HCT116 (cell line): ENCODE measurements at regions not wholly inside any gene's neighbourhood (a gene's known extent, or its start where the extent isn't known, plus 50 kb on each side); places are given as distances from the start of the nearest gene placed in this dataset.

Source experiments
- ATAC-seq: fragments of 200-7000 bp; cut with Tn5 transposase; 2 replicates; pipeline ENCODE4 v1.9.1; 2020; ENCODE audit warnings: mild to moderate bottlenecking, moderate library complexity
- BruUV-seq: library from RNA; stranded (reverse); fragments of 400-500 nt; replicated peaks from 2 replicates; lab custom pipeline; 2021; lab: Mats Ljungman, UMichigan
- CTCF ChIA-PET: fragments of 300-600 bp; sonication (Branson Sonifier 250); formaldehyde crosslinking; loops from one replicate; lab custom pipeline; 2021; ENCODE audit warnings: antibody characterized with exemption; lab: Charles Lee
- POLR2A ChIA-PET: fragments of 300-600, 350-600 bp; sonication (Branson Sonifier 250); formaldehyde crosslinking; loops from one replicate; lab custom pipeline; 2021; ENCODE audit warnings: antibody characterized with exemption; lab: Charles Lee
- RAD21 ChIA-PET, 2 experiments: fragments of 300-600 bp; sonication (Branson Sonifier 250); formaldehyde crosslinking; loops; one replicate each; lab custom pipeline; 2023; ENCODE audit warnings: low total read pairs in 2 of 2; ENCODE audit not compliant: uncharacterized antibody in 2 of 2, unreplicated experiment in 2 of 2, low non-redundant PET in 1 of 2; lab: Charles Lee
- DNase-seq: peaks from one replicate; pipeline ENCODE4 v3.0.0-alpha.2; 2010; ENCODE audit warnings: low read depth, low spot score
- H2AFZ ChIP-seq: fragments of 200-600 bp; shearing (Covaris generic), sonication (generic); 2 replicates; pipeline ENCODE4 v1.6.1; 2017; ENCODE audit warnings: low read depth, mixed run types, mixed read lengths, antibody characterized with exemption, low read length; ENCODE audit not compliant: poor library complexity, severe bottlenecking
- H3K27ac ChIP-seq: 2 replicates; pipeline ENCODE4 v1.5.1; 2012; ENCODE audit warnings: low read depth, low read length
- H3K27me3 ChIP-seq: fragments of 200-600 bp; sonication (generic); 2 replicates; pipeline ENCODE4 v1.6.1; 2016; ENCODE audit warnings: mixed run types, low read length, mixed read lengths; ENCODE audit not compliant: insufficient read depth
- H3K36me3 ChIP-seq, 2 experiments: fragments of 200-500 bp in 1 of 2; fragments of 200-600 bp in 1 of 2; sonication (Bioruptor generic) in 1 of 2; sonication (generic) in 1 of 2; 2 replicates each; pipeline versions ENCODE4 v1.5.1 to v1.6.1; 2014 to 2016; ENCODE audit warnings: low read length in 2 of 2, inconsistent platforms in 1 of 2, mixed read lengths in 1 of 2, mixed run types in 1 of 2; ENCODE audit not compliant: insufficient read depth in 2 of 2, control insufficient read depth in 1 of 2
- H3K4me1 ChIP-seq, 2 experiments: fragments of 200-600 bp in 1 of 2; sonication (generic) in 1 of 2; 2 replicates each; pipeline versions ENCODE4 v1.5.1 to v1.6.1; 2012 to 2017; ENCODE audit warnings: low read length in 2 of 2, inconsistent platforms in 1 of 2, mild to moderate bottlenecking in 1 of 2, mixed read lengths in 1 of 2, mixed run types in 1 of 2, moderate library complexity in 1 of 2; ENCODE audit not compliant: insufficient read depth in 2 of 2, control insufficient read depth in 1 of 2
- H3K4me2 ChIP-seq: fragments of 200-600 bp; sonication (generic); 2 replicates; pipeline ENCODE4 v1.6.1; 2017; ENCODE audit warnings: mixed run types, low read length, mixed read lengths
- H3K4me3 ChIP-seq, 2 experiments: fragments of 200-600 bp in 1 of 2; sonication (generic) in 1 of 2; replicated peaks in 1 of 2; 2 replicates each; pipeline ENCODE4 v1.5.1; 2011 to 2016; ENCODE audit warnings: low read length in 2 of 2, control low read depth in 1 of 2, low read depth in 1 of 2, mild to moderate bottlenecking in 1 of 2, mixed read lengths in 1 of 2, mixed run types in 1 of 2
- H3K79me2 ChIP-seq: fragments of 200-600 bp; sonication (generic); 2 replicates; pipeline ENCODE4 v1.6.1; 2017; ENCODE audit warnings: mild to moderate bottlenecking, mixed run types, low read length, moderate library complexity, mixed read lengths; ENCODE audit not compliant: insufficient read depth
- H3K9ac ChIP-seq: fragments of 200-600 bp; sonication (generic); 2 replicates; pipeline ENCODE4 v1.6.1; 2016; ENCODE audit warnings: low read length, mixed read lengths
- H3K9me2 ChIP-seq: fragments of 200-600 bp; sonication (generic), shearing (Covaris generic); 2 replicates; pipeline ENCODE4 v1.6.1; 2017; ENCODE audit warnings: mixed run types, mild to moderate bottlenecking, moderate library complexity; ENCODE audit not compliant: insufficient read depth
- H3K9me3 ChIP-seq, 2 experiments: fragments of 200-500 bp in 1 of 2; fragments of 200-600 bp in 1 of 2; sonication (Bioruptor generic) in 1 of 2; sonication (generic) in 1 of 2; 2 replicates each; pipeline ENCODE4 v1.6.1; 2014 to 2017; ENCODE audit warnings: low read length in 2 of 2, mixed read lengths in 2 of 2, inconsistent platforms in 1 of 2, low read depth in 1 of 2, mild to moderate bottlenecking in 1 of 2, mixed run types in 1 of 2, moderate library complexity in 1 of 2; ENCODE audit not compliant: control insufficient read depth in 1 of 2, insufficient read depth in 1 of 2
- H4K20me1 ChIP-seq: fragments of 200-600 bp; sonication (generic), shearing (Covaris generic); 2 replicates; pipeline ENCODE4 v1.6.1; 2017; ENCODE audit warnings: mixed run types, mild to moderate bottlenecking, moderate library complexity; ENCODE audit not compliant: insufficient read depth
- ATF3 ChIP-seq: IDR thresholded peaks from 2 replicates; pipeline ENCODE4 v1.6.1; 2012
- CBX3 ChIP-seq: IDR thresholded peaks from 2 replicates; pipeline ENCODE4 v1.6.1; 2012; ENCODE audit warnings: low read depth
- CEBPB ChIP-seq: IDR thresholded peaks from 2 replicates; pipeline ENCODE4 v1.6.1; 2012; ENCODE audit warnings: low read depth
- EGR1 ChIP-seq: IDR thresholded peaks from 2 replicates; pipeline ENCODE4 v1.6.1; 2012; ENCODE audit warnings: low read depth
- ELF1 ChIP-seq: IDR thresholded peaks from 2 replicates; pipeline ENCODE4 v1.6.1; 2012; ENCODE audit warnings: low read depth, borderline replicate concordance
- EZH2 ChIP-seq: fragments of 200-600 bp; sonication (generic); IDR thresholded peaks from 2 replicates; pipeline ENCODE4 v1.6.1; 2017; ENCODE audit warnings: antibody characterized with exemption, mixed run types
- EZH2phosphoT487 ChIP-seq: fragments of 200-600 bp; IDR thresholded peaks from 2 replicates; pipeline ENCODE4 v1.6.1; 2018; ENCODE audit warnings: antibody characterized with exemption, borderline replicate concordance
- FOSL1 ChIP-seq: IDR thresholded peaks from 2 replicates; pipeline ENCODE4 v1.6.1; 2012; ENCODE audit warnings: low read depth
- POLR2A ChIP-seq: IDR thresholded peaks from 2 replicates; pipeline ENCODE4 v1.7.0; 2011; ENCODE audit warnings: borderline replicate concordance; ENCODE audit not compliant: insufficient read depth, insufficient read length; ENCODE audit errors: extremely low read depth
- SP1 ChIP-seq: IDR thresholded peaks from 2 replicates; pipeline ENCODE4 v1.6.1; 2012; ENCODE audit warnings: low read depth
- TCF7L2 ChIP-seq: IDR thresholded peaks from 2 replicates; pipeline ENCODE4 v1.7.0; 2011; ENCODE audit warnings: borderline replicate concordance, inconsistent platforms; ENCODE audit not compliant: insufficient read depth, insufficient read length; ENCODE audit errors: extremely low read depth
- YY1 ChIP-seq: IDR thresholded peaks from 2 replicates; pipeline ENCODE4 v1.6.1; 2011; ENCODE audit warnings: low read length, low read depth, moderate library complexity, mild to moderate bottlenecking; ENCODE audit not compliant: insufficient replicate concordance; ENCODE audit errors: extremely low read depth
- ZBTB33 ChIP-seq: IDR thresholded peaks from 2 replicates; pipeline ENCODE4 v1.6.1; 2011; ENCODE audit warnings: mild to moderate bottlenecking, low read length, moderate library complexity; ENCODE audit not compliant: insufficient replicate concordance; ENCODE audit errors: extremely low read depth
- ZFX ChIP-seq: fragments of 450-650 bp; IDR thresholded peaks from 2 replicates; pipeline ENCODE4 v1.6.1; 2017
- ZNF274 ChIP-seq: fragments of 200-500 bp; sonication (Bioruptor generic); IDR thresholded peaks from 2 replicates; pipeline ENCODE4 v1.6.1; 2014; ENCODE audit warnings: mild to moderate bottlenecking, low read depth, low read length, inconsistent platforms
- intact Hi-C: fragments of 100-400 bp; cut with micrococcal nuclease; formaldehyde crosslinking; loops from 2 replicates; pipeline ENCODE4 v1.10.0; 2022
- TF ChIP-seq, protein P1 (sequence below), 3 experiments: fragments of 200-600 bp in 1 of 3; sonication (generic) in 1 of 3; IDR thresholded peaks in 2 of 3; conservative IDR thresholded peaks in 1 of 3; 2 replicates each; pipeline ENCODE4 v1.5.1; 2012 to 2017; ENCODE audit warnings: low read depth in 2 of 3, low read length in 2 of 3, antibody characterized with exemption in 1 of 3, borderline replicate concordance in 1 of 3, control low read depth in 1 of 3, mild to moderate bottlenecking in 1 of 3, mixed read lengths in 1 of 3, mixed run types in 1 of 3, moderate library complexity in 1 of 3; ENCODE audit not compliant: insufficient read depth in 1 of 3

DNA sequence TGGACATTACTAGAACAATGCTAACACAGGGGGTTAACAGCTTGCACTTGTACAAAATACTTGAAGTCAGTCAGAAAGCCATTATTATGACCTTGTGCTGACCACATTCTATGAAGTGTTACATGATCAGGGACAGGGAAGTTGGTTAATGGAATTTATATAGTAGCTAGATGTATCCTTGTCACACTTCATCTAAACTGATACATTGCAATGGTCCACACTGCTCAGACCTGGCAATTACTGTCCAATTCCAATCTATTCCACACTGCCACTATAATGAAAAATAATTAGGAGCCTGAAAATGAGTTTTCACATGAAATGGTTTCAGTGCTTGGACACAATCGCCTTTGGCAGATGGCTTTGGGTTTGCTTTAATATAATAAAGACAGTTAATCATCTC, 850.8 kb downstream of the EPHA7 start:
- RAD21 ChIA-PET = no interaction called here

More for the DNA sequence above, 850.8 kb downstream of the EPHA7 start:
- Histone ChIP-seq H3K36me3 (no peaks in the 10 kb centered on the region), H3K4me1 (no peaks in the 10 kb centered on the region), H3K4me3 (no peak overlapping the region), H3K27me3 (no peaks in the 10 kb centered on the region), H2AFZ (no peak overlapping the region), H3K27ac (no peak overlapping the region), H3K9me2 (no peaks in the 10 kb centered on the region), H3K9me3 (peaks cover 0 to 23% of the 10 kb centered on the region in 2 experiments; a peak in 2 of 4 replicates), H3K9ac (no peak overlapping the region), H4K20me1 (no peaks in the 10 kb centered on the region), H3K79me2 (no peaks in the 10 kb centered on the region)
- no peak for DNase-seq
- intact Hi-C loops = no loop called here
- CTCF ChIA-PET = no interaction called here
- BruUV-seq = no TSS peak
- TF ChIP-seq TCF7L2 (no peak), ZNF274 (no peak), SP1 (no peak), ELF1 (no peak), EZH2phosphoT487 (no peak), POLR2A (no peak), CEBPB (no peak), EGR1 (no peak), ATF3 (no peak), FOSL1 (no peak), EZH2 (no peak), CBX3 (no peak), YY1 (no peak), ZFX (no peak), ZBTB33 (no peak)
- TF ChIP-seq, protein P1, sequence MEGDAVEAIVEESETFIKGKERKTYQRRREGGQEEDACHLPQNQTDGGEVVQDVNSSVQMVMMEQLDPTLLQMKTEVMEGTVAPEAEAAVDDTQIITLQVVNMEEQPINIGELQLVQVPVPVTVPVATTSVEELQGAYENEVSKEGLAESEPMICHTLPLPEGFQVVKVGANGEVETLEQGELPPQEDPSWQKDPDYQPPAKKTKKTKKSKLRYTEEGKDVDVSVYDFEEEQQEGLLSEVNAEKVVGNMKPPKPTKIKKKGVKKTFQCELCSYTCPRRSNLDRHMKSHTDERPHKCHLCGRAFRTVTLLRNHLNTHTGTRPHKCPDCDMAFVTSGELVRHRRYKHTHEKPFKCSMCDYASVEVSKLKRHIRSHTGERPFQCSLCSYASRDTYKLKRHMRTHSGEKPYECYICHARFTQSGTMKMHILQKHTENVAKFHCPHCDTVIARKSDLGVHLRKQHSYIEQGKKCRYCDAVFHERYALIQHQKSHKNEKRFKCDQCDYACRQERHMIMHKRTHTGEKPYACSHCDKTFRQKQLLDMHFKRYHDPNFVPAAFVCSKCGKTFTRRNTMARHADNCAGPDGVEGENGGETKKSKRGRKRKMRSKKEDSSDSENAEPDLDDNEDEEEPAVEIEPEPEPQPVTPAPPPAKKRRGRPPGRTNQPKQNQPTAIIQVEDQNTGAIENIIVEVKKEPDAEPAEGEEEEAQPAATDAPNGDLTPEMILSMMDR (IDR thresholded peaks at IDR 0.05 in 2 of 3, conservative IDR thresholded peaks at IDR 0.05 in 1 of 3; ENCODE audit: borderline replicate concordance in 1 of 3, insufficient read depth in 1 of 3, low read depth in 2 of 3, low read length in 2 of 3) = no peak
- TF ChIP-seq, all 23 proteins: peak for 0
- H3K4me2 ChIP-seq = no peak overlapping the region
- no peak for ATAC-seq
- POLR2A ChIA-PET = no interaction called here
